ENCODE measurements at regions not wholly inside any gene's neighbourhood (a gene's known extent, or its start where the extent isn't known, plus 50 kb on each side); places are given as distances from the start of the nearest gene placed in this dataset.
"Not testable (repeated sequence)": the region's sequence is repeated elsewhere in the genome, so short reads cannot be mapped to it uniquely, and the experiment has no call there.

- no peak overlapping the region for H3K4me3 Mint-ChIP-seq
- no peaks in the 10 kb centered on the region for H3K27me3 Mint-ChIP-seq
- DNase-seq, result no peak
- H3K36me3 Mint-ChIP-seq (ENCODE audit: low read depth), result no peaks in the 10 kb centered on the region
- CTCF ChIA-PET, result no interaction called here
- POLR2A ChIA-PET, result no interaction called here
- no peaks in the 10 kb centered on the region for H3K4me1 Mint-ChIP-seq
- no peak overlapping the region for H3K27ac Mint-ChIP-seq
- H3K9me3 Mint-ChIP-seq, result no peaks in the 10 kb centered on the region
Measured at GRCh38 chr2:225781145-225781544, 381.6 kb downstream of the NYAP2 start.

DNA sequence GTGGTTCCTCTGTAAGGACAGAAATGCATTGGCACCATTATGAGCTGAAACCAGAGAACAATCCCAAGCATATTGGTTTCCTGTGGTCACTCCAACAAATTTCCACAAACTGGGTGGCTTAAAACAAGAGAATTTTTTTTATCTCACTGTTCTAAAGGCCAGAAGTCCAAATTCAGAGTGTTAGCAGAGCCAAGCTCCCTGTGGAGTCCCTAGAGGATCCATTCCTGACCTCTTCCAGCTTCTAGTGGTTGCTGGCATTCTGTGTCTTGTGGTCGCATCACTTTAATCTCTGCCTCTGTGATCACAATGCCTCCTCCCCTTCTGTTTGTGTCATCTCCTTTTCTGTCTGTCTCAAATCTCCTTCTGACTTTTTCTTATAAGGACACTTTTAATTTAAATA lies 380.3 kb downstream of the NYAP2 start:
- no peaks in the 10 kb centered on the region for H3K9me3 Mint-ChIP-seq
- DNase-seq, result no peak
- no peak overlapping the region for H3K4me3 Mint-ChIP-seq
- no peaks in the 10 kb centered on the region for H3K4me1 Mint-ChIP-seq
- ChIA-PET CTCF (no interaction called here), POLR2A (no interaction called here)
- H3K36me3 Mint-ChIP-seq (ENCODE audit: low read depth), result no peaks in the 10 kb centered on the region
- no peak overlapping the region for H3K27ac Mint-ChIP-seq
- H3K27me3 Mint-ChIP-seq, result no peaks in the 10 kb centered on the region

DNA sequence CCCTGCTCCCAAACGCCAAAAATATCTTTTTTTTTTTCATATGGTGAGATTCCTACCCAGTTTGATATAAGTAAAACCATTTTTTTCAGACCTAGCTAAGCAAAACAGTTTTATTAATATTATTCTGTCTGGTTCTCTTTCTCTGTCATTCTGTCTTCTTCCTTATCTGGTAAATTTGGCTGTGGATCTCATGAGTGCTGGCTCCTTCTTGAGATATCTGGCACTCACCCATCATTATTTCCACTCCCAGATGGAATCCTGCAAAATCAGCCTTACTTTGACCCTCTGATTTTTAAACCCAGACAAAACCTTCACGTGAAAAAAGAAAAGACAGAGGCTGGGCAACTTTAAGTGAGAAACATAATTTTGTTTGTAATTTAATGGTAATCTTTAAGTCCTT lies 373.6 kb downstream of the NYAP2 start:
- Mint-ChIP-seq H3K36me3 (ENCODE audit: low read depth) (no peaks in the 10 kb centered on the region), H3K27ac (no peak overlapping the region), H3K27me3 (no peaks in the 10 kb centered on the region), H3K4me3 (no peak overlapping the region), H3K4me1 (no peaks in the 10 kb centered on the region), H3K9me3 (no peaks in the 10 kb centered on the region)
- DNase-seq, result no peak
- ChIA-PET POLR2A (no interaction called here), CTCF (no interaction called here)

- H3K4me3 Mint-ChIP-seq, result no peak overlapping the region
- no peaks in the 10 kb centered on the region for H3K4me1 Mint-ChIP-seq
- POLR2A ChIA-PET, result no interaction called here
Measured at GRCh38 chr2:225771701-225772100, 372.2 kb downstream of the NYAP2 start.

DNA sequence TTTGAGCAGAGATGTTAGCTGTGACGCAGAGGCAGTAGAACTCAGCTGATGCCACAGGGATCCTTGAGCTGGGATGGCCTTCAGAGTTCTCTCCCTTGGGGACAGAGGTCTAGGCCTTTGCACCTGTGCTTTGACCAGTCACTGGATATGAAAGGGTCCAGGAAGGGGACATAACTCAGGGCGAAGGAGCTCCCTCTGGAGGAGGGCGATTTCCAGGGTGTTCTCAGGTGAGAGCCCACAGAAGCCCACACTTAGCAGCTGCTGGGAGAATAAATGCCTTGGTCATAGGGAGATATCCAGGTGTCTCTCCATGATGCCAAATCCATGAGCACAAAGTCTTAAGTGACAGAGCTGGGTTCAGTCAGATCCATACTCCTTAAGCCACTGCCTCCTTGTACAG lies 369.2 kb downstream of the NYAP2 start:
- no peaks in the 10 kb centered on the region for H3K9me3 Mint-ChIP-seq
- ChIA-PET CTCF (no interaction called here), POLR2A (no interaction called here)
- H3K36me3 Mint-ChIP-seq (ENCODE audit: low read depth), result no peaks in the 10 kb centered on the region
- H3K27ac Mint-ChIP-seq, result no peak overlapping the region
- no peaks in the 10 kb centered on the region for H3K27me3 Mint-ChIP-seq
- no peak overlapping the region for H3K4me3 Mint-ChIP-seq
- DNase-seq, result no peak
- H3K4me1 Mint-ChIP-seq, result no peaks in the 10 kb centered on the region

More at GRCh38 chr2:225771701-225772100, 372.2 kb downstream of the NYAP2 start:
- H3K27ac Mint-ChIP-seq, result no peak overlapping the region
- no peak for DNase-seq
- no peaks in the 10 kb centered on the region for H3K36me3 Mint-ChIP-seq (ENCODE audit: low read depth)
- H3K9me3 Mint-ChIP-seq, result no peaks in the 10 kb centered on the region
- CTCF ChIA-PET, result no interaction called here
- H3K27me3 Mint-ChIP-seq, result no peaks in the 10 kb centered on the region

DNA sequence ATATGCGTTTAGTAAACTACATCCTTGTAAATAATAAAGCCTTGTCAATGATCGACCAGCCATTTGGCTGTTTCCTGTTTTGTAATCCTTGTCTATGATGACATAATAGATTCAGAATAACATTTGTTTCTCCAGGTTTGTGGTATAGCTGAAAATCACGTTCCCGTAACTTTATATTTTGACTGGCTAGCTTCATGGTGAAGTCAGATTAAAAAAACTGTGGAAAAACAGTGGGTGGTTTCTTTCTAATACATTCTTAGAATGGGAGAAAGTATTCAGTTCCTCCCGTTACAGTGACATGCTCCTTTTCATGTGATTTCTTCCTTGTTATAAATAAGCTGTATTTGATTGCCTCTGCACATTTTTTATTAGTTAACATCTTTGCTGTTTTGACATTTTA lies 366.9 kb downstream of the NYAP2 start:
- Mint-ChIP-seq H3K36me3 (ENCODE audit: low read depth) (no peaks in the 10 kb centered on the region), H3K4me3 (no peak overlapping the region), H3K9me3 (no peaks in the 10 kb centered on the region), H3K27ac (no peak overlapping the region), H3K27me3 (no peaks in the 10 kb centered on the region), H3K4me1 (no peaks in the 10 kb centered on the region)
- ChIA-PET POLR2A (no interaction called here), CTCF (no interaction called here)
- no peak for DNase-seq

- no peak for DNase-seq
- H3K4me3 Mint-ChIP-seq, result no peak overlapping the region
- no peaks in the 10 kb centered on the region for H3K9me3 Mint-ChIP-seq
- CTCF ChIA-PET, result no interaction called here
- H3K27ac Mint-ChIP-seq, result no peak overlapping the region
- POLR2A ChIA-PET, result no interaction called here
- no peaks in the 10 kb centered on the region for H3K27me3 Mint-ChIP-seq
- H3K4me1 Mint-ChIP-seq, result no peaks in the 10 kb centered on the region
- H3K36me3 Mint-ChIP-seq (ENCODE audit: low read depth), result no peaks in the 10 kb centered on the region
Measured at GRCh38 chr2:225765820-225766219, 366.3 kb downstream of the NYAP2 start.

GRCh38 chr2:225764346-225764745 lies 364.8 kb downstream of the NYAP2 start:
- H3K4me3 Mint-ChIP-seq, result no peak overlapping the region
- POLR2A ChIA-PET, result no interaction called here

DNA sequence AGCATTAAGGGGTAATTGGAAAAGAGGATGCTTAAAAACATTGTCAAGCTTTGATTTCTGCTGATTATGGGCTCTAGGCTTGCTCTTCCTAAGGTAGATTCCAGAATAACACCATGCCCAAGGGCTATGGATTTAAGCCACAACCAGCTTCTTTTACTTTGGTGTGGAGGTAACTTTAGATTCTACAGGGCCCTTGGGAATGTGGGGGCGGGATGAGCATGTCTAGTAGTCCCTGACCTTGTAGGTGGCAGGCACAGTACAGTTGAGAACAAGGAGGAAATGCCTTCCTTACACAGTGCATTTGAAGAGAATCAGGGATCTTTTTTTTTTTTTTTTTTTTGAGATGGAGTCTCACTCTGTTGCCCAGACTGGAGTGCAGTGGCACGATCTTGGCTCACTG lies 364.2 kb downstream of the NYAP2 start:
- Mint-ChIP-seq H3K27me3 (no peaks in the 10 kb centered on the region), H3K9me3 (no peaks in the 10 kb centered on the region), H3K4me3 (no peak overlapping the region), H3K27ac (no peak overlapping the region), H3K36me3 (ENCODE audit: low read depth) (no peaks in the 10 kb centered on the region), H3K4me1 (no peaks in the 10 kb centered on the region)
- CTCF ChIA-PET, result no interaction called here
- no peak for DNase-seq
- POLR2A ChIA-PET, result no interaction called here

More at GRCh38 chr2:225764346-225764745, 364.8 kb downstream of the NYAP2 start:
- Mint-ChIP-seq H3K4me1 (no peaks in the 10 kb centered on the region), H3K36me3 (ENCODE audit: low read depth) (no peaks in the 10 kb centered on the region), H3K9me3 (no peaks in the 10 kb centered on the region), H3K27me3 (no peaks in the 10 kb centered on the region), H3K27ac (no peak overlapping the region)
- CTCF ChIA-PET, result no interaction called here
- DNase-seq, result no peak

- no peak overlapping the region for H3K27ac Mint-ChIP-seq
- POLR2A ChIA-PET, result no interaction called here
Measured at GRCh38 chr2:225761396-225761795, 361.9 kb downstream of the NYAP2 start.

GRCh38 chr2:225757248-225757647 lies 357.7 kb downstream of the NYAP2 start:
- H3K4me3 Mint-ChIP-seq, result no peak overlapping the region
- H3K36me3 Mint-ChIP-seq (ENCODE audit: low read depth), result no peaks in the 10 kb centered on the region
- no peaks in the 10 kb centered on the region for H3K9me3 Mint-ChIP-seq
- POLR2A ChIA-PET, result no interaction called here
- CTCF ChIA-PET, result no interaction called here
- H3K27me3 Mint-ChIP-seq, result no peaks in the 10 kb centered on the region
- DNase-seq, result no peak
- no peak overlapping the region for H3K27ac Mint-ChIP-seq
- no peaks in the 10 kb centered on the region for H3K4me1 Mint-ChIP-seq

More at GRCh38 chr2:225761396-225761795, 361.9 kb downstream of the NYAP2 start:
- DNase-seq, result no peak
- Mint-ChIP-seq H3K4me3 (no peak overlapping the region), H3K4me1 (no peaks in the 10 kb centered on the region), H3K9me3 (no peaks in the 10 kb centered on the region), H3K36me3 (ENCODE audit: low read depth) (no peaks in the 10 kb centered on the region), H3K27me3 (no peaks in the 10 kb centered on the region)
- CTCF ChIA-PET, result no interaction called here

GRCh38 chr2:225756198-225756597 lies 356.7 kb downstream of the NYAP2 start:
- Mint-ChIP-seq H3K36me3 (ENCODE audit: low read depth) (no peaks in the 10 kb centered on the region), H3K9me3 (no peaks in the 10 kb centered on the region), H3K27ac (no peak overlapping the region), H3K4me3 (no peak overlapping the region), H3K27me3 (no peaks in the 10 kb centered on the region), H3K4me1 (no peaks in the 10 kb centered on the region)
- POLR2A ChIA-PET, result no interaction called here
- CTCF ChIA-PET, result no interaction called here
- no peak for DNase-seq

DNA sequence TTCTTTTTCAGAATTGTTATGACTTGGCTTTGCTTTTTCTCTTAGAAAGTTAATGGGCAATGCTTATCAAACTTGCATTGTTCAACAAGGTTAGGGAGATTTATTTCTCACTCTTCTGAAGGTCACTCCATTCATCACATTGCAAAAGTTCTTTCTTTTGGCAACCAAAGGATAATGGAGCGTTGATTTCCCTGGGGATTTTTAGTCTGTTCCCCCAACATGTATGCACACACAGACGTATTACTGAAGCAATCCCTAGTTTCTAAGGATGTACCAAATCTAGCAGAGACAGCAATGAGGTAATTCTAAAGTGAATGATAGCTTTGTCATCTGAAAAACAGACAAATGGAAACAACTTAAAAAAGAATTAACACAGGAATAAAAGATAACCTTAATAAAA lies 349.1 kb downstream of the NYAP2 start:
- ChIA-PET CTCF (no interaction called here), POLR2A (no interaction called here)
- no peak overlapping the region for H3K27ac Mint-ChIP-seq
- no peaks in the 10 kb centered on the region for H3K36me3 Mint-ChIP-seq (ENCODE audit: low read depth)
- H3K4me1 Mint-ChIP-seq, result no peaks in the 10 kb centered on the region
- no peak overlapping the region for H3K4me3 Mint-ChIP-seq
- no peak for DNase-seq
- no peaks in the 10 kb centered on the region for H3K27me3 Mint-ChIP-seq
- H3K9me3 Mint-ChIP-seq, result no peaks in the 10 kb centered on the region

GRCh38 chr2:225743996-225744395 lies 344.5 kb downstream of the NYAP2 start:
- POLR2A ChIA-PET; H3K27me3 Mint-ChIP-seq; H3K4me3 Mint-ChIP-seq; H3K36me3 Mint-ChIP-seq (ENCODE audit: low read depth); H3K27ac Mint-ChIP-seq; H3K4me1 Mint-ChIP-seq; DNase-seq; CTCF ChIA-PET; H3K9me3 Mint-ChIP-seq: not testable (repeated sequence)

GRCh38 chr2:225742487-225742886 lies 343.0 kb downstream of the NYAP2 start:
- ChIA-PET CTCF (no interaction called here), POLR2A (no interaction called here)
- H3K4me3 Mint-ChIP-seq, result no peak overlapping the region

More at GRCh38 chr2:225742487-225742886, 343.0 kb downstream of the NYAP2 start:
- Mint-ChIP-seq H3K4me1 (no peaks in the 10 kb centered on the region), H3K27ac (no peak overlapping the region), H3K36me3 (ENCODE audit: low read depth) (no peaks in the 10 kb centered on the region), H3K27me3 (no peaks in the 10 kb centered on the region), H3K9me3 (no peaks in the 10 kb centered on the region)
- DNase-seq, result no peak

Data from activated CD4-positive, alpha-beta T cell treated with anti-CD3 and anti-CD28 coated beads, Interleukin-2, amount 10 ng/mL, durations not matched to agents 7 days and 5 days (primary cell).